ENCODE measurements at regions not wholly inside any gene's neighbourhood (a gene's known extent, or its start where the extent isn't known, plus 50 kb on each side); places are given as distances from the start of the nearest gene placed in this dataset.

GRCh38 chr4:165783626-165784025, 89.4 kb upstream of the TLL1 start:
- TF ChIP-seq CTCF (IDR thresholded peaks at IDR 0.05; ENCODE audit: low read depth, low read length, missing input control) (no peak), REST (IDR thresholded peaks at IDR 0.05) (no peak), SP1 (IDR thresholded peaks at IDR 0.05) (no peak), TAF1 (conservative IDR thresholded peaks at IDR 0.05) (no peak), ATF3 (IDR thresholded peaks at IDR 0.05) (no peak), RAD21 (IDR thresholded peaks at IDR 0.05) (no peak), GABPA (IDR thresholded peaks at IDR 0.05 in 1 of 2, conservative IDR thresholded peaks at IDR 0.05 in 1 of 2) (no peak), FOXA2 (IDR thresholded peaks at IDR 0.05) (no peak)
